ENCODE measurements at regions not wholly inside any gene's neighbourhood (a gene's known extent, or its start where the extent isn't known, plus 50 kb on each side); places are given as distances from the start of the nearest gene placed in this dataset.

DNA sequence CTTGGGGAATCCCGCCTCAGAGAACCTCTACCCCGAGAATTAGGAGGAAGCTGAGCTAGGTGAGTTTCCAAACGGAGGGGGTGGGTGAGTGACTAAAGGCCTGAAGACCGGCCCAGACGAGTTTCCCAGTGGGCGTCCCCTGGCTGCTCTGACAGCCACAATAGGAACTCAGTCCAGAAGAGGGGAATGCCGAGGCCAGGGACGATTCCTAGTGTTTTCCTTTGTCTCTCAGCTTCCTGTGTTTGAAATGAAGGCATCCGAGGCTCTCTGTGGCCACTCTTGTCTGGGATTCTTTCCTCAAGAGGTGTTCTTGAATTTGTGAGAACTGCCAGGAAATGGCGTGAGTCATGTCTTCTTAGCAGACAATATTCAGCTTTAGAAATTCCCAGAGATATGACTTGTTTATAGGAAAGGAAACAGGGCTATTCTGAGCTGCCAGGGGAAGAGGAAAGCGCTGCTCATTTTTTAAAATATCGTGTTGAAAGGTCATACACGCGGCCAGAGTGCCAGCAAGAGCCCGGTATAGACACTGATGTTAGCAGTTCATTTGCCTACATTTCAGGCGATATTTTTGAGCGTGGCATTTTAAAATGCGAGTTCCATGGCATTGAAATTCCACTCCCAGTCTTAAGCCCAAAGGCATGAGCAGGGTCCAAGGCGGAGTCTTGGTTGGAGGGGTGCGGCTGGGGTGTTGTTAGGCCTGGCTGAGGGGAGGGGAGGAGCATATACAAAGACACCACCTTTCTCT, 169.1 kb upstream of the KLF7 start:
- Histone ChIP-seq H3K36me3 (ENCODE audit: control insufficient read depth in 4 of 4, insufficient read depth in 3 of 4, low read depth in 1 of 4, low read length in 3 of 4) (no peaks in the 10 kb centered on the region), H3K27me3 (ENCODE audit: control insufficient read depth in 4 of 4, insufficient read depth in 4 of 4, low read length in 3 of 4) (no peaks in the 10 kb centered on the region), H3K4me1 (ENCODE audit: control insufficient read depth in 4 of 4, insufficient read depth in 4 of 4, low read length in 3 of 4) (no peaks in the 10 kb centered on the region), H3K9ac (ENCODE audit: low read depth in 1 of 2, low read length in 2 of 2) (no peak overlapping the region), H3K4me3 (ENCODE audit: low read depth in 1 of 3, low read length in 3 of 3) (no peak overlapping the region), H3K27ac (ENCODE audit: low read depth in 1 of 2, low read length in 2 of 2) (peak overlapping the region; percentile 45 to 68), H3K9me3 (ENCODE audit: control insufficient read depth in 4 of 4, low read length in 3 of 4) (no peaks in the 10 kb centered on the region)
- no peak for DNase-seq (ENCODE audit: low spot score)
- TF ChIP-seq RXRA (IDR thresholded peaks at IDR 0.05) = peak in 1 of 2 donors; percentile 26
- peak; percentile 52 to 74 for TF ChIP-seq JUND (IDR thresholded peaks at IDR 0.05)
- TF ChIP-seq HNF4A (conservative IDR thresholded peaks at IDR 0.05) = no peak
- TF ChIP-seq GABPA (IDR thresholded peaks at IDR 0.05 in 1 of 2, conservative IDR thresholded peaks at IDR 0.05 in 1 of 2) = no peak
- no peak for TF ChIP-seq TAF1 (conservative IDR thresholded peaks at IDR 0.05)
- no peak for TF ChIP-seq HNF4G (IDR thresholded peaks at IDR 0.05)
- TF ChIP-seq, protein P1, sequence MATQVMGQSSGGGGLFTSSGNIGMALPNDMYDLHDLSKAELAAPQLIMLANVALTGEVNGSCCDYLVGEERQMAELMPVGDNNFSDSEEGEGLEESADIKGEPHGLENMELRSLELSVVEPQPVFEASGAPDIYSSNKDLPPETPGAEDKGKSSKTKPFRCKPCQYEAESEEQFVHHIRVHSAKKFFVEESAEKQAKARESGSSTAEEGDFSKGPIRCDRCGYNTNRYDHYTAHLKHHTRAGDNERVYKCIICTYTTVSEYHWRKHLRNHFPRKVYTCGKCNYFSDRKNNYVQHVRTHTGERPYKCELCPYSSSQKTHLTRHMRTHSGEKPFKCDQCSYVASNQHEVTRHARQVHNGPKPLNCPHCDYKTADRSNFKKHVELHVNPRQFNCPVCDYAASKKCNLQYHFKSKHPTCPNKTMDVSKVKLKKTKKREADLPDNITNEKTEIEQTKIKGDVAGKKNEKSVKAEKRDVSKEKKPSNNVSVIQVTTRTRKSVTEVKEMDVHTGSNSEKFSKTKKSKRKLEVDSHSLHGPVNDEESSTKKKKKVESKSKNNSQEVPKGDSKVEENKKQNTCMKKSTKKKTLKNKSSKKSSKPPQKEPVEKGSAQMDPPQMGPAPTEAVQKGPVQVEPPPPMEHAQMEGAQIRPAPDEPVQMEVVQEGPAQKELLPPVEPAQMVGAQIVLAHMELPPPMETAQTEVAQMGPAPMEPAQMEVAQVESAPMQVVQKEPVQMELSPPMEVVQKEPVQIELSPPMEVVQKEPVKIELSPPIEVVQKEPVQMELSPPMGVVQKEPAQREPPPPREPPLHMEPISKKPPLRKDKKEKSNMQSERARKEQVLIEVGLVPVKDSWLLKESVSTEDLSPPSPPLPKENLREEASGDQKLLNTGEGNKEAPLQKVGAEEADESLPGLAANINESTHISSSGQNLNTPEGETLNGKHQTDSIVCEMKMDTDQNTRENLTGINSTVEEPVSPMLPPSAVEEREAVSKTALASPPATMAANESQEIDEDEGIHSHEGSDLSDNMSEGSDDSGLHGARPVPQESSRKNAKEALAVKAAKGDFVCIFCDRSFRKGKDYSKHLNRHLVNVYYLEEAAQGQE (IDR thresholded peaks at IDR 0.05) = no peak
- TF ChIP-seq, protein P2, sequence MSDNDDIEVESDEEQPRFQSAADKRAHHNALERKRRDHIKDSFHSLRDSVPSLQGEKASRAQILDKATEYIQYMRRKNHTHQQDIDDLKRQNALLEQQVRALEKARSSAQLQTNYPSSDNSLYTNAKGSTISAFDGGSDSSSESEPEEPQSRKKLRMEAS (IDR thresholded peaks at IDR 0.05) = no peak
- peak; percentile 31 for TF ChIP-seq YY1 (IDR thresholded peaks at IDR 0.05)
- peak; percentile 32 for TF ChIP-seq SP1 (IDR thresholded peaks at IDR 0.05)
- TF ChIP-seq FOXA1 (IDR thresholded peaks at IDR 0.05) = no peak
- TF ChIP-seq FOXA2 (IDR thresholded peaks at IDR 0.05) = no peak
- TF ChIP-seq, protein P3, sequence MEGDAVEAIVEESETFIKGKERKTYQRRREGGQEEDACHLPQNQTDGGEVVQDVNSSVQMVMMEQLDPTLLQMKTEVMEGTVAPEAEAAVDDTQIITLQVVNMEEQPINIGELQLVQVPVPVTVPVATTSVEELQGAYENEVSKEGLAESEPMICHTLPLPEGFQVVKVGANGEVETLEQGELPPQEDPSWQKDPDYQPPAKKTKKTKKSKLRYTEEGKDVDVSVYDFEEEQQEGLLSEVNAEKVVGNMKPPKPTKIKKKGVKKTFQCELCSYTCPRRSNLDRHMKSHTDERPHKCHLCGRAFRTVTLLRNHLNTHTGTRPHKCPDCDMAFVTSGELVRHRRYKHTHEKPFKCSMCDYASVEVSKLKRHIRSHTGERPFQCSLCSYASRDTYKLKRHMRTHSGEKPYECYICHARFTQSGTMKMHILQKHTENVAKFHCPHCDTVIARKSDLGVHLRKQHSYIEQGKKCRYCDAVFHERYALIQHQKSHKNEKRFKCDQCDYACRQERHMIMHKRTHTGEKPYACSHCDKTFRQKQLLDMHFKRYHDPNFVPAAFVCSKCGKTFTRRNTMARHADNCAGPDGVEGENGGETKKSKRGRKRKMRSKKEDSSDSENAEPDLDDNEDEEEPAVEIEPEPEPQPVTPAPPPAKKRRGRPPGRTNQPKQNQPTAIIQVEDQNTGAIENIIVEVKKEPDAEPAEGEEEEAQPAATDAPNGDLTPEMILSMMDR (IDR thresholded peaks at IDR 0.05; ENCODE audit: low read depth, low read length, missing input control) = no peak
- peak; percentile 75 for TF ChIP-seq NR2F2 (IDR thresholded peaks at IDR 0.05)
- TF ChIP-seq EGR1 (IDR thresholded peaks at IDR 0.05; ENCODE audit: low read depth in 2 of 2) = no peak
- TF ChIP-seq, protein P4, sequence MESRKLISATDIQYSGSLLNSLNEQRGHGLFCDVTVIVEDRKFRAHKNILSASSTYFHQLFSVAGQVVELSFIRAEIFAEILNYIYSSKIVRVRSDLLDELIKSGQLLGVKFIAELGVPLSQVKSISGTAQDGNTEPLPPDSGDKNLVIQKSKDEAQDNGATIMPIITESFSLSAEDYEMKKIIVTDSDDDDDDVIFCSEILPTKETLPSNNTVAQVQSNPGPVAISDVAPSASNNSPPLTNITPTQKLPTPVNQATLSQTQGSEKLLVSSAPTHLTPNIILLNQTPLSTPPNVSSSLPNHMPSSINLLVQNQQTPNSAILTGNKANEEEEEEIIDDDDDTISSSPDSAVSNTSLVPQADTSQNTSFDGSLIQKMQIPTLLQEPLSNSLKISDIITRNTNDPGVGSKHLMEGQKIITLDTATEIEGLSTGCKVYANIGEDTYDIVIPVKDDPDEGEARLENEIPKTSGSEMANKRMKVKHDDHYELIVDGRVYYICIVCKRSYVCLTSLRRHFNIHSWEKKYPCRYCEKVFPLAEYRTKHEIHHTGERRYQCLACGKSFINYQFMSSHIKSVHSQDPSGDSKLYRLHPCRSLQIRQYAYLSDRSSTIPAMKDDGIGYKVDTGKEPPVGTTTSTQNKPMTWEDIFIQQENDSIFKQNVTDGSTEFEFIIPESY (IDR thresholded peaks at IDR 0.05) = no peak
- TF ChIP-seq, protein P5, sequence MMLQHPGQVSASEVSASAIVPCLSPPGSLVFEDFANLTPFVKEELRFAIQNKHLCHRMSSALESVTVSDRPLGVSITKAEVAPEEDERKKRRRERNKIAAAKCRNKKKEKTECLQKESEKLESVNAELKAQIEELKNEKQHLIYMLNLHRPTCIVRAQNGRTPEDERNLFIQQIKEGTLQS (IDR thresholded peaks at IDR 0.05) = no peak
- TF ChIP-seq RAD21 (IDR thresholded peaks at IDR 0.05) = peak in 1 of 2 donors; percentile 23
- WGBS = 46% methylated on average over 20 of the region's 20 CpGs

Data from liver (tissue), 8 donors.